ENCODE measurements at regions not wholly inside any gene's neighbourhood (a gene's known extent, or its start where the extent isn't known, plus 50 kb on each side); places are given as distances from the start of the nearest gene placed in this dataset.
A peak's percentile ranks its signal among the peaks of the same experiment; 100 is the strongest.

DNA sequence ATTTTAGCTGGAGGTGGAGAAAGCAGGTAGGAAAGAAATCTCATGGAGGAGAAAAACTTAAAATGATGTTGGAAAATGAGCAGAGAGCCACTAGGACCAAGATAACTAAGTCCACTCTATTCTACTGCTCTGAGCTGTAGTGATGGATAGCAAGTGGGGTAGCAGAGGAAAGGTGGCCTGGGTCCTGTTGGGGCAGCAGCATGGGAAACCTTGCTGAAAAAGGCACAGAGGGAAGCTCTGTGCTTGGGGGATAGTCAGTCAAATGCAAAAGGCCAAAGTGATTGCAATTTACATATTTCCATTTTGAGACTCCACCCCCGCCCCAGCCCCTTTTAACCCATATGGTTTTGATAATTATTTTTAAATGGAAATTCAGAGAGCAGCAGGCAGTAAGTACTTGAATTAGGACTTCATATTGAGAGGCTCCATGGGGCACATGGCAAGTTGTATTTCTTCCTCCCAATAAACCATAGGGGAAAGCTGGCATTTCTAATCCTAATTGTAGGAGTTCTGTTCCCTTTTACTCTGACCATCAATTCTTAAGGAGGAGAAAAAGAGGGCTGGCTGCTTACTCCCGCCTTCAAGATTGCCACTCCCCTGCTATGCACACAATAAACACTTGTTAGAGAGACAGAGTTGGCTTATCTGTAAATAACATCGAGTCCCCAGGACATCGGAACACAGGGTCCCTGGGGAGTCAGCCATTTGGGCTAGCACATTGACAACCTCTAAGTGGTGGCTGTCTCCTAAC is 1341.5 kb upstream of the TENM4 start:
- no peak overlapping the region for H3K4me3 ChIP-seq (replicated peaks; ENCODE audit: low read depth, low read length)

DNA sequence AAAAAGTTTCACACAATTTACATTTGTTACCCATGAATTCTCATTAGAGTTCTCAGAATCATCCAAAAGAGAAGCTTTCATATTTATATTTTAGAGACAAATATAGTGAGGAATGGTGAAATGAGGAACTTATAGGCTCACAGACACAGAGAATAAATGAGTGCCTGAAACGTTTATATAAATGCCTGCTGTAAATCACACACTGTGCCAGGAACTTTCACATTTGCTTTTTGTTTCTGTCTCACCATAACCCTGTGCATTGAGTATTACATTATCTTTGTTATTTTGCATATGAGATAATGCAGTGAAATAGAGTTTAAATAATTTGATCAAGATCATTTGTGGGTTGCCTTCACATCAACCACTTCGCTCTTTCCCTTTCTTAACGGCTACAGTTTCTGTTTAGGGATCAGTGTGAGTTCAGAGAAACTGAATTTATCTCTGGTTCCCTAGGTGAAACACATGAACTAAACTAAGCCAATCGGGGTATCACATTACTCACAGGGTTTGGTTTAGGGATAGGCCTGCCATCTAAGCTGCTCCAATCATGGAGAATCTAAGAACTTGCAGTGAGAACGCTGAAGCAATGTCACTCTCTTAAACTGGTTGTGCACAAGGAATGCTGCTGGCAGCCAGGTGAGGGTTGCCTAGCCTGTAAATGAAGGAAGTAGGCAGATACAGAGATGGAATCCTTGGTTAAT is 1339.2 kb upstream of the TENM4 start:
- H3K4me3 ChIP-seq (replicated peaks; ENCODE audit: low read depth, low read length), result no peak overlapping the region
- no peak for DNase-seq (ENCODE audit: extremely low read depth, insufficient read length)
- H3K27me3 ChIP-seq (replicated peaks; ENCODE audit: control insufficient read depth, insufficient read depth, low read length), result no peaks in the 10 kb centered on the region
- H3K36me3 ChIP-seq (ENCODE audit: control insufficient read depth, insufficient read depth, low read length), result no peaks in the 10 kb centered on the region
- TF ChIP-seq, protein P1, sequence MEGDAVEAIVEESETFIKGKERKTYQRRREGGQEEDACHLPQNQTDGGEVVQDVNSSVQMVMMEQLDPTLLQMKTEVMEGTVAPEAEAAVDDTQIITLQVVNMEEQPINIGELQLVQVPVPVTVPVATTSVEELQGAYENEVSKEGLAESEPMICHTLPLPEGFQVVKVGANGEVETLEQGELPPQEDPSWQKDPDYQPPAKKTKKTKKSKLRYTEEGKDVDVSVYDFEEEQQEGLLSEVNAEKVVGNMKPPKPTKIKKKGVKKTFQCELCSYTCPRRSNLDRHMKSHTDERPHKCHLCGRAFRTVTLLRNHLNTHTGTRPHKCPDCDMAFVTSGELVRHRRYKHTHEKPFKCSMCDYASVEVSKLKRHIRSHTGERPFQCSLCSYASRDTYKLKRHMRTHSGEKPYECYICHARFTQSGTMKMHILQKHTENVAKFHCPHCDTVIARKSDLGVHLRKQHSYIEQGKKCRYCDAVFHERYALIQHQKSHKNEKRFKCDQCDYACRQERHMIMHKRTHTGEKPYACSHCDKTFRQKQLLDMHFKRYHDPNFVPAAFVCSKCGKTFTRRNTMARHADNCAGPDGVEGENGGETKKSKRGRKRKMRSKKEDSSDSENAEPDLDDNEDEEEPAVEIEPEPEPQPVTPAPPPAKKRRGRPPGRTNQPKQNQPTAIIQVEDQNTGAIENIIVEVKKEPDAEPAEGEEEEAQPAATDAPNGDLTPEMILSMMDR (IDR thresholded peaks at IDR 0.05; ENCODE audit: insufficient read depth, low read length, poor library complexity, severe bottlenecking), result no peak

More for the DNA sequence above, 1341.5 kb upstream of the TENM4 start:
- no peak for DNase-seq (ENCODE audit: extremely low read depth, insufficient read length)
- TF ChIP-seq, protein P1 (IDR thresholded peaks at IDR 0.05; ENCODE audit: insufficient read depth, low read length, poor library complexity, severe bottlenecking), result no peak
- Histone ChIP-seq H3K36me3 (ENCODE audit: control insufficient read depth, insufficient read depth, low read length) (no peaks in the 10 kb centered on the region), H3K27me3 (replicated peaks; ENCODE audit: control insufficient read depth, insufficient read depth, low read length) (no peaks in the 10 kb centered on the region)

DNA sequence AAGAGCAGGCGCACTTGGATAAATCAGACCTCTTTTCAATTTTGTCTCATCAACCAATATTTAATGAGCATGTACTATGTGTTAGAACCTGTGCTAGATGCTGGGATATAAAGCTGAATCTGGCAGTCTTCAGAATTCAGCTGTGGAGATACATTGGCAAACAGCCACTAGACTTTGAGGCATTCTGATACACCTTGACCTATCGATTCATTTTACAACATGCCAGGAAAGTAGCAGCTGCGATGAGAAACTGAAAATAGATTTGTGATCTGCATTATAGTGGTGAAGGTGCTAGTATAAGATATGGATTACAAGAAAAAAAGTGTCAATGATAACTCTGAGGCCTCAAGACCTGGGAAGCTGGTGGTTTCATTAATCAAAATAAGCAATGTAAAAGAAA is 1338.1 kb upstream of the TENM4 start:
- H3K27me3 ChIP-seq (replicated peaks; ENCODE audit: control insufficient read depth, insufficient read depth, low read length), result no peaks in the 10 kb centered on the region
- TF ChIP-seq, protein P1 (IDR thresholded peaks at IDR 0.05; ENCODE audit: insufficient read depth, low read length, poor library complexity, severe bottlenecking), result no peak
- no peaks in the 10 kb centered on the region for H3K36me3 ChIP-seq (ENCODE audit: control insufficient read depth, insufficient read depth, low read length)
- no peak overlapping the region for H3K4me3 ChIP-seq (replicated peaks; ENCODE audit: low read depth, low read length)
- no peak for DNase-seq (ENCODE audit: extremely low read depth, insufficient read length)

DNA sequence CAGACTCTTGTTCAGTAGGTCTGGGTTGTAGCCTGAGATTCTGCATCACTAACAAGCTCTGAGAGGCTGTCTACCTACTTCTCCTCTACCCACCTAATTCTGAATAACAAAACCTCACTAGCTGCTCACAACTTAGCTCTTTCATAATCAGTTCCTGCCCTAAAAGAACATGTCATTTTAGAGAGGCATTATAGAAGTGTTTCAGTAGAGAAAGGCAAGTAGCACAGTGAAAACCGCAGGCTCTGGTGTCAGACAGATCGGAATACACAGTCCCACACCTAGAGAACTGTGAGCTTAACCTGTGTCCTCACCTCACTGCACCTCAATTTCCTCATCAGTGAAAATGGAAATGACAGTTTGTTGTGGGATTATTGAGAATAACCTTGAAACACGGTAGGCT is 1337.6 kb upstream of the TENM4 start:
- peak; percentile 3 for DNase-seq (ENCODE audit: extremely low read depth, insufficient read length)
- TF ChIP-seq, protein P1 (IDR thresholded peaks at IDR 0.05; ENCODE audit: insufficient read depth, low read length, poor library complexity, severe bottlenecking), result no peak
- Histone ChIP-seq H3K4me3 (replicated peaks; ENCODE audit: low read depth, low read length) (no peak overlapping the region), H3K36me3 (ENCODE audit: control insufficient read depth, insufficient read depth, low read length) (no peaks in the 10 kb centered on the region), H3K27me3 (replicated peaks; ENCODE audit: control insufficient read depth, insufficient read depth, low read length) (no peaks in the 10 kb centered on the region)

DNA sequence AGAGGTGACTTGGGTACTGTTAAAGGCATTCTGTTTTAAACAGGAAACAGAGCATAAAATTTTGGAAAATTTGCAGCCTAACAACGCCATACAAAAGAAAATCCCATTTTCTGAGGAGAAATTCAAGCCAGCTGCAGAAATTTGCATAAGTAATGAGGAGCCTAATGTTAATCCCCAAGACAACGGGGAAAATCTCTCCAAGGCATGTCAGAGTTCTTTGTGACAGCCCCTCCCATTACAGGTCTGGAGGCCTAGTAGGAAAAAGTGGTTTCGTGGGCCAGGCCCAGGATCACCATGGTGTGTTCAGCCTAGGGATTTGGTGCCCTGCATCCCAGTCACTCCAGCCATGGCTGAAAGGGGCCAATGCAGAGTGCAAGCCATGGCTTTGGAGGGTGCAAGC is 1333.1 kb upstream of the TENM4 start:
- no peaks in the 10 kb centered on the region for H3K27me3 ChIP-seq (replicated peaks; ENCODE audit: control insufficient read depth, insufficient read depth, low read length)
- no peak for DNase-seq (ENCODE audit: extremely low read depth, insufficient read length)
- H3K4me3 ChIP-seq (replicated peaks; ENCODE audit: low read depth, low read length), result no peak overlapping the region
- TF ChIP-seq, protein P1 (IDR thresholded peaks at IDR 0.05; ENCODE audit: insufficient read depth, low read length, poor library complexity, severe bottlenecking), result no peak
- no peaks in the 10 kb centered on the region for H3K36me3 ChIP-seq (ENCODE audit: control insufficient read depth, insufficient read depth, low read length)

All from GM06990 (cell line).